ENCODE measurements at regions not wholly inside any gene's neighbourhood (a gene's known extent, or its start where the extent isn't known, plus 50 kb on each side); places are given as distances from the start of the nearest gene placed in this dataset.

DNA sequence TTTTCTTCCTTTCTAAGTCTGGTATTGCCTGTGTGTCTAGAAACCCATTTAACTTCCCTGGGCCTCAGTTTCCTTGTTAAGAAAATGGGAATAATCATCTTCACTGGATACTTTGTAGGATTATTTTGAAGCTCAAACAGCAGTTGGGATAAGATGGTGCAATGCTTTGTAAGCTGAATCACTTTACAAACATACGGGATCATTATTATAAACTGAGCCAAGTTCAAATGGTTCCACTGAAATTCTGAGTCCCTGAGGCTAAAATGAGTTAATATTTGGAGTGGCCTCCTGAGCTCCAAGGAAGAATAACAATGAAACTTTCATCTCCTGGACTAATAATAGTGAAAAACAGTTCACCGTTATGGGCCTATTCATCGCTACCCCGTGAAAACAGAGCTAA is 388.0 kb downstream of the PLPP3 start:
- DNase-seq (no peak), ATAC-seq (replicated peaks in 1 of 4) (no peak)
- Histone ChIP-seq H3K27ac (ENCODE audit: low read length) (no peak overlapping the region), H3K4me1 (ENCODE audit: control insufficient read depth in 1 of 2, extremely low read depth in 1 of 2, insufficient read depth in 2 of 2, low read length in 2 of 2) (no peaks in the 10 kb centered on the region), H3K4me3 (ENCODE audit: control insufficient read depth in 1 of 2, extremely low read depth in 1 of 2, low read length in 1 of 2) (no peak overlapping the region), H3K9me3 (no peaks in the 10 kb centered on the region), H3K36me3 (ENCODE audit: control insufficient read depth in 2 of 2, extremely low read depth in 1 of 2, insufficient read depth in 1 of 2, low read length in 1 of 2) (no peaks in the 10 kb centered on the region), H3K27me3 (replicated peaks in 1 of 2; ENCODE audit: control insufficient read depth in 2 of 2, extremely low read depth in 1 of 2, insufficient read depth in 2 of 2, low read length in 1 of 2) (no peaks in the 10 kb centered on the region)
- Mint-ChIP-seq H3K4me1 (no peaks in the 10 kb centered on the region), H3K27ac (no peak overlapping the region), H3K9me3 (no peaks in the 10 kb centered on the region), H3K4me3 (no peak overlapping the region), H3K36me3 (no peaks in the 10 kb centered on the region), H3K27me3 (no peaks in the 10 kb centered on the region)
- POLR2A ChIA-PET: no interaction called here
- CTCF ChIA-PET: no interaction called here
- WGBS (ENCODE audit: insufficient coverage): 95% methylated on average over 3 of the region's 4 CpGs

DNA sequence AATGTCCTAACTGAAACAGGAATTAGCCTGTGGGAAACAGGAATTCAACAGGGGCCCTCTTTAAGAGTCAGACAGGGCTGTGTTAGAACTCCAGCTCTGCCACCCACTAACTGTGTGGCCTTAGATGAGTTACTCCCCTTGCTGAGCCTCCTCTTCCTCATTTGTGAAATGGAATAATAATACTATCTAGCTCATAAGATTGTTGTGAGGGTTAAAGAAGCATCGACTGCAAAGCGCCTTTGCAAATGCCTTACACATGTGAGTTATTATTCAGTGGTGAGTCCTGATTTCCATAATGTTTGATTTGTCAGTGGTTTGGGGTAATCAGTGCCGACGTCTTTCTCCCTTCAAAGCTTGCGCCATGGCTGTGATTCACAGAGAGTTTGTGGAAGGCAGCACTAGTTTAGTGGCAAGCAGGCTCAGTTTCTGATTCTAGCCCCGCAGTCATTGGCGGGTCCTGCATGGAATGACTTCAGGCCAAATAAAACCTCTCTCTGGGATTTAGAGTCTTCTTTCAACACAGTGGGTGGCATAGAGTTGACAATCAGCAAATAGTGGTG is 388.5 kb downstream of the PLPP3 start:
- CTCF ChIA-PET: no interaction called here
- ATAC-seq (replicated peaks in 1 of 4): no peak
- H3K9me3 Mint-ChIP-seq: no peaks in the 10 kb centered on the region

DNA sequence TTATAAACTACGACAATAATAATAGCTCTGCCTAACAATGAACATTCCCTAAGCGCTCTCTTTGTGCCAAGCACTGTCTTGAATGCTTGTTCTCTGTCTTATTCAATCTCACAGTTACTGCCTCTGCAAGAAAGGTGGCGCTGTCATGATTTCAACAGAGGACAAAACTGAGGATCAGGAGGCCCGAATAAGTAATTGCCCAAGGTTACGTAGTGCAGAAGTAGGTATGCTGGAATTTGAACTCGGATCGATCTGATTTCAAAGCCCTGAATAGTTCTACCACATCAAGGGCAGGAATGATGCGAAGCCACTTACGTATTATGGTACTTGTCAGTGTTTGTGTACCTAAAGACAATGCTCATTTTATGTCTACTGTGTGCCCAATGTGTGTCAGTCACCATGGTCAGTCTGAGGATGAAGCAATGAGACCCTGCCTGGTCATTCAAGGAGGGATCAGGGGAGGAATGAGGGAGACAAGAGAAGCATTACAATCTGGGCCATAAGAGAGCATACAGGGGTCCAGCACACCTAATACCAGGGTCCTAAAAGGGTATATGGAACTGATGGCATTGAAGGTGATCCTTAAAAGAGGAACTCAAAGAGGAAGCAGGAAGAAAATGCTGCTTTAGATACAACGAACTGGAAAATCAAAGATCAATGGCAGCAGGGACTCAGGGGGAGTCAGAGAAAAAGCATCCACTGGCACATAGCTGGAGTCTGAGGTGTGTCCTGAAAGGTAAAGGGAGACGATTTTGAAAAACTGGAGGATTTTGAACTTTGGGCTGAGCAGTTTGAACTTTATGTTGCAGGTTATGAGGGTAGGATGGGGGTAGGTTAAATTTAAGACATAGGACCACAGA is 389.2 kb downstream of the PLPP3 start:
- H3K27ac ChIP-seq (ENCODE audit: low read length): no peak overlapping the region
- no peak overlapping the region for H3K4me3 ChIP-seq (ENCODE audit: control insufficient read depth in 1 of 2, extremely low read depth in 1 of 2, low read length in 1 of 2)
- no peaks in the 10 kb centered on the region for H3K36me3 Mint-ChIP-seq
- H3K4me3 Mint-ChIP-seq: no peak overlapping the region
- H3K27ac Mint-ChIP-seq: no peak overlapping the region
- ChIA-PET CTCF (no interaction called here), POLR2A (no interaction called here)
- WGBS (ENCODE audit: insufficient coverage): 65% methylated on average over 4 of the region's 11 CpGs
- H3K27me3 Mint-ChIP-seq: no peaks in the 10 kb centered on the region
- ATAC-seq (replicated peaks in 1 of 4) (no peak), DNase-seq (no peak)
- H3K27me3 ChIP-seq (replicated peaks in 1 of 2; ENCODE audit: control insufficient read depth in 2 of 2, extremely low read depth in 1 of 2, insufficient read depth in 2 of 2, low read length in 1 of 2): no peaks in the 10 kb centered on the region
- no peaks in the 10 kb centered on the region for H3K9me3 Mint-ChIP-seq
- H3K4me1 ChIP-seq (ENCODE audit: control insufficient read depth in 1 of 2, extremely low read depth in 1 of 2, insufficient read depth in 2 of 2, low read length in 2 of 2): no peaks in the 10 kb centered on the region
- no peaks in the 10 kb centered on the region for H3K4me1 Mint-ChIP-seq
- H3K9me3 ChIP-seq: no peaks in the 10 kb centered on the region
- H3K36me3 ChIP-seq (ENCODE audit: control insufficient read depth in 2 of 2, extremely low read depth in 1 of 2, insufficient read depth in 1 of 2, low read length in 1 of 2): no peaks in the 10 kb centered on the region

More for the DNA sequence above, 388.5 kb downstream of the PLPP3 start:
- no CpG with 5 or more reads among the region's 7 CpGs for WGBS (ENCODE audit: insufficient coverage)
- Mint-ChIP-seq H3K4me3 (no peak overlapping the region), H3K36me3 (no peaks in the 10 kb centered on the region), H3K27ac (no peak overlapping the region), H3K4me1 (no peaks in the 10 kb centered on the region), H3K27me3 (no peaks in the 10 kb centered on the region)
- Histone ChIP-seq H3K27ac (ENCODE audit: low read length) (no peak overlapping the region), H3K4me1 (ENCODE audit: control insufficient read depth in 1 of 2, extremely low read depth in 1 of 2, insufficient read depth in 2 of 2, low read length in 2 of 2) (no peaks in the 10 kb centered on the region), H3K4me3 (ENCODE audit: control insufficient read depth in 1 of 2, extremely low read depth in 1 of 2, low read length in 1 of 2) (no peak overlapping the region), H3K36me3 (ENCODE audit: control insufficient read depth in 2 of 2, extremely low read depth in 1 of 2, insufficient read depth in 1 of 2, low read length in 1 of 2) (no peaks in the 10 kb centered on the region), H3K9me3 (no peaks in the 10 kb centered on the region), H3K27me3 (replicated peaks in 1 of 2; ENCODE audit: control insufficient read depth in 2 of 2, extremely low read depth in 1 of 2, insufficient read depth in 2 of 2, low read length in 1 of 2) (no peaks in the 10 kb centered on the region)
- DNase-seq: no peak
- POLR2A ChIA-PET: no interaction called here

DNA sequence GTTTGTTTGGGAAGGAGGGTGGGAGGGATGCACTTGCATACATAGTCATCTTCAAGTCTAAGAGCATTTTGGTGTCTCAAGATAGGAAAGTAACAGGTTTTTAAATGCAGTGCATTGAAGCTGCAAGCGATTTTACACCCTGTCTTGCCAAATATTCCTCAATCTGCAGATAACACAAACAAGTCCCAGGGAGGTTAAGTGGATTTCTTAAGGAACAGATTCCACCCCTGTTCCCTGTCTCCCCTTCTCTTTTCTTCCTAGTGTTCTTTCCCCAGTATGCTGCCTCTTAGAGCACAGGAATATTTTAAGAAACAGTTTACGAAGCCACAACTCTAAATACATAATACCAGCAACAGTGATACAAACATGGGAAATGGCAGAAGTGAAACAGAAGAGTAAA is 389.9 kb downstream of the PLPP3 start:
- no CpG with 5 or more reads among the region's 2 CpGs for WGBS (ENCODE audit: insufficient coverage)
- Histone ChIP-seq H3K27ac (ENCODE audit: low read length) (no peak overlapping the region), H3K36me3 (ENCODE audit: control insufficient read depth in 2 of 2, extremely low read depth in 1 of 2, insufficient read depth in 1 of 2, low read length in 1 of 2) (no peaks in the 10 kb centered on the region), H3K4me3 (ENCODE audit: control insufficient read depth in 1 of 2, extremely low read depth in 1 of 2, low read length in 1 of 2) (no peak overlapping the region), H3K27me3 (replicated peaks in 1 of 2; ENCODE audit: control insufficient read depth in 2 of 2, extremely low read depth in 1 of 2, insufficient read depth in 2 of 2, low read length in 1 of 2) (no peaks in the 10 kb centered on the region), H3K4me1 (ENCODE audit: control insufficient read depth in 1 of 2, extremely low read depth in 1 of 2, insufficient read depth in 2 of 2, low read length in 2 of 2) (no peaks in the 10 kb centered on the region), H3K9me3 (no peaks in the 10 kb centered on the region)
- Mint-ChIP-seq H3K36me3 (no peaks in the 10 kb centered on the region), H3K27ac (no peak overlapping the region), H3K4me1 (no peaks in the 10 kb centered on the region), H3K4me3 (no peak overlapping the region), H3K9me3 (no peaks in the 10 kb centered on the region), H3K27me3 (no peaks in the 10 kb centered on the region)
- DNase-seq: no peak
- ChIA-PET CTCF (no interaction called here), POLR2A (no interaction called here)
- no peak for ATAC-seq (replicated peaks in 1 of 4)

DNA sequence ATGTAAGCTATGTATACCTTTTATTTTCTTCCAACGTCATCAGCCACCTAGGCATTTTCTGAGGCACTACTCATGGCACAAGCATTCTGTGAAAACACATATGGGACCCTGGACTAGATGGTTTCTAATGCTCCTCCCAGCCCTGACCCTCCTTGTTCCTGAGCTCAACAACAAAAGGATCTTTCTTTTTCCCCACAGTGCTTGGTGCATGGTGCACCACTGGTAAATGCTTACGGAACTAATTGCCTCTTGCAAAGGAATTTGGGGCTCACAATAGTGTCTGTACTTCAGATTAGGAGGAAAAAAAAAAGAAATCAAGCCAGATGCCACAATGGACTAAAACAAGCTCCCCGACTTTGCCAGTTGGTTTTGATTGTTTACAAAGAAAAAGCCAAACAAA is 390.5 kb downstream of the PLPP3 start:
- Mint-ChIP-seq H3K4me3 (no peak overlapping the region), H3K27ac (no peak overlapping the region), H3K9me3 (peaks cover 0 to under 1% (median 0%) of the 10 kb centered on the region in 3 donors), H3K27me3 (no peaks in the 10 kb centered on the region), H3K4me1 (no peaks in the 10 kb centered on the region), H3K36me3 (no peaks in the 10 kb centered on the region)
- DNase-seq (no peak), ATAC-seq (replicated peaks in 1 of 4) (no peak)
- Histone ChIP-seq H3K36me3 (ENCODE audit: control insufficient read depth in 2 of 2, extremely low read depth in 1 of 2, insufficient read depth in 1 of 2, low read length in 1 of 2) (no peaks in the 10 kb centered on the region), H3K9me3 (no peaks in the 10 kb centered on the region), H3K27me3 (replicated peaks in 1 of 2; ENCODE audit: control insufficient read depth in 2 of 2, extremely low read depth in 1 of 2, insufficient read depth in 2 of 2, low read length in 1 of 2) (no peaks in the 10 kb centered on the region), H3K4me1 (ENCODE audit: control insufficient read depth in 1 of 2, extremely low read depth in 1 of 2, insufficient read depth in 2 of 2, low read length in 2 of 2) (no peaks in the 10 kb centered on the region), H3K4me3 (ENCODE audit: control insufficient read depth in 1 of 2, extremely low read depth in 1 of 2, low read length in 1 of 2) (no peak overlapping the region), H3K27ac (ENCODE audit: low read length) (no peak overlapping the region)
- ChIA-PET CTCF (no interaction called here), POLR2A (no interaction called here)
- WGBS (ENCODE audit: insufficient coverage): 76% methylated on average over 3 of the region's 3 CpGs

DNA sequence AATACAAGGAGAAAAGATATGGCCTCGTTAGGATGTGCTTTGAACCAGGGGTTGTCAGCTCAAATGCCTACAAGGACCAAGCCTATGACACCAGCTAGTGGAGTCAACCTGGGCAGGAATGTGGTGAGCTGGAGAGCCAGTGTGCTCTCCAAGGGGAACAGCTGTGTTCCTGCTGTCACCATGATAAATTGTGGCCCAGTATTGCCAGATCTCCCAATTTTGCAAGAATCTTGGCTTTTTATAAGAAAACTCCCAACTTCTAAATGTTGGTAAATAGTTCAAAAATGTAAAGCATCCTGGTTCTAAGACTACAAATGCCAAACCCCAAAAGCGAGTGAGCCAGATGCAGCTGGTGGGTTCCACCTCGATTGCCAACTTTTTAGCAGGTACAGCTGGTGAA is 391.1 kb downstream of the PLPP3 start:
- H3K9me3 ChIP-seq: no peaks in the 10 kb centered on the region
- DNase-seq (no peak), ATAC-seq (replicated peaks in 1 of 4) (no peak)
- no peak overlapping the region for H3K27ac Mint-ChIP-seq
- no peaks in the 10 kb centered on the region for H3K36me3 Mint-ChIP-seq
- CTCF ChIA-PET: no interaction called here
- no peak overlapping the region for H3K27ac ChIP-seq (ENCODE audit: low read length)
- peaks cover 0 to under 1% of the 10 kb centered on the region in 2 experiments for H3K27me3 ChIP-seq (replicated peaks in 1 of 2; ENCODE audit: control insufficient read depth in 2 of 2, extremely low read depth in 1 of 2, insufficient read depth in 2 of 2, low read length in 1 of 2)
- WGBS (ENCODE audit: insufficient coverage): no CpG with 5 or more reads among the region's 3 CpGs
- POLR2A ChIA-PET: no interaction called here
- H3K9me3 Mint-ChIP-seq: peaks cover 0 to 3% (median 0%) of the 10 kb centered on the region in 3 donors
- H3K27me3 Mint-ChIP-seq: no peaks in the 10 kb centered on the region
- no peaks in the 10 kb centered on the region for H3K4me1 Mint-ChIP-seq
- H3K4me3 Mint-ChIP-seq: no peak overlapping the region
- H3K4me3 ChIP-seq (ENCODE audit: control insufficient read depth in 1 of 2, extremely low read depth in 1 of 2, low read length in 1 of 2): no peak overlapping the region
- no peaks in the 10 kb centered on the region for H3K4me1 ChIP-seq (ENCODE audit: control insufficient read depth in 1 of 2, extremely low read depth in 1 of 2, insufficient read depth in 2 of 2, low read length in 2 of 2)
- no peaks in the 10 kb centered on the region for H3K36me3 ChIP-seq (ENCODE audit: control insufficient read depth in 2 of 2, extremely low read depth in 1 of 2, insufficient read depth in 1 of 2, low read length in 1 of 2)
